Trophoblast cell (in vitro differentiated cells and primary cell): ENCODE measurements at regions not wholly inside any gene's neighbourhood (a gene's known extent, or its start where the extent isn't known, plus 50 kb on each side); places are given as distances from the start of the nearest gene placed in this dataset.

Source experiments
- DNase-seq, 2 donors: peaks; one replicate each; pipeline ENCODE4 v3.0.0-alpha.2; 2016
- H2AFZ ChIP-seq: 2 replicates; pipeline ENCODE4 v1.6.1; 2013; ENCODE audit warnings: low read length, moderate library complexity, mild to moderate bottlenecking; ENCODE audit not compliant: insufficient read depth, poor library complexity
- H2AK5ac ChIP-seq: 2 replicates; pipeline ENCODE4 v1.6.1; 2013; ENCODE audit warnings: mild to moderate bottlenecking, low read length
- H2BK120ac ChIP-seq: 2 replicates; pipeline ENCODE4 v1.6.1; 2013; ENCODE audit warnings: low read length, mild to moderate bottlenecking, moderate library complexity; ENCODE audit not compliant: insufficient read depth, poor library complexity
- H2BK12ac ChIP-seq: 2 replicates; pipeline ENCODE4 v1.6.1; 2013; ENCODE audit warnings: mild to moderate bottlenecking, low read length, moderate library complexity
- H2BK5ac ChIP-seq: 2 replicates; pipeline ENCODE4 v1.6.1; 2013; ENCODE audit warnings: low read length, low read depth, moderate library complexity, mild to moderate bottlenecking; ENCODE audit not compliant: poor library complexity
- H3K14ac ChIP-seq: 2 replicates; pipeline ENCODE4 v1.6.1; 2013; ENCODE audit warnings: mild to moderate bottlenecking, low read length
- H3K18ac ChIP-seq: 2 replicates; pipeline ENCODE4 v1.6.1; 2013; ENCODE audit warnings: mild to moderate bottlenecking, low read length
- H3K23ac ChIP-seq: 2 replicates; pipeline ENCODE4 v1.6.1; 2013; ENCODE audit warnings: low read length
- H3K27ac ChIP-seq: 2 replicates; pipeline ENCODE4 v1.5.1; 2013; ENCODE audit warnings: low read depth, mild to moderate bottlenecking, inconsistent platforms, low read length, moderate library complexity
- H3K27me3 ChIP-seq: 2 replicates; pipeline ENCODE4 v1.6.1; 2013; ENCODE audit warnings: inconsistent platforms, mild to moderate bottlenecking, low read length, moderate library complexity; ENCODE audit not compliant: insufficient read depth
- H3K36me3 ChIP-seq, 2 experiments: 1 replicate in 1 of 2; 2 replicates in 1 of 2; pipeline ENCODE4 v1.6.1; 2013; ENCODE audit warnings: low read length in 2 of 2, mild to moderate bottlenecking in 2 of 2, moderate library complexity in 1 of 2; ENCODE audit not compliant: insufficient read depth in 2 of 2, control insufficient read depth in 1 of 2
- H3K4ac ChIP-seq: 2 replicates; pipeline ENCODE4 v1.6.1; 2013; ENCODE audit warnings: low read depth, mild to moderate bottlenecking, low read length, moderate library complexity
- H3K4me1 ChIP-seq, 2 experiments: 1 replicate in 1 of 2; 2 replicates in 1 of 2; pipeline ENCODE4 v1.6.1; 2013; ENCODE audit warnings: low read length in 2 of 2, mild to moderate bottlenecking in 2 of 2, moderate library complexity in 1 of 2; ENCODE audit not compliant: insufficient read depth in 2 of 2, control insufficient read depth in 1 of 2
- H3K4me2 ChIP-seq: 2 replicates; pipeline ENCODE4 v1.6.1; 2013; ENCODE audit warnings: inconsistent platforms, mild to moderate bottlenecking, low read length, moderate library complexity
- H3K4me3 ChIP-seq: 2 replicates; pipeline ENCODE4 v1.5.1; 2013; ENCODE audit warnings: mild to moderate bottlenecking, low read depth, low read length, inconsistent platforms
- H3K79me1 ChIP-seq: one replicate; pipeline ENCODE4 v1.6.1; 2013; ENCODE audit warnings: low read length
- H3K79me2 ChIP-seq: 2 replicates; pipeline ENCODE4 v1.6.1; 2013; ENCODE audit warnings: low read length, mild to moderate bottlenecking; ENCODE audit not compliant: control insufficient read depth, insufficient read depth, poor library complexity
- H3K9ac ChIP-seq: 2 replicates; pipeline ENCODE4 v1.6.1; 2013; ENCODE audit warnings: mild to moderate bottlenecking, low read length
- H3K9me3 ChIP-seq: 2 replicates; pipeline ENCODE4 v1.6.1; 2013; ENCODE audit warnings: low read depth, mild to moderate bottlenecking, control low read depth, inconsistent platforms, low read length; ENCODE audit not compliant: insufficient read depth
- H4K12ac ChIP-seq: 2 replicates; pipeline ENCODE4 v1.6.1; 2013; ENCODE audit warnings: low read depth, mild to moderate bottlenecking, low read length, moderate library complexity
- H4K8ac ChIP-seq: 2 replicates; pipeline ENCODE4 v1.6.1; 2013; ENCODE audit warnings: low read depth, mild to moderate bottlenecking, low read length, moderate library complexity
- H4K91ac ChIP-seq: one replicate; pipeline ENCODE4 v1.6.1; 2013; ENCODE audit warnings: low read depth, mild to moderate bottlenecking, low read length, moderate library complexity
- WGBS: extraction: QIAGEN DNeasy Blood & Tissue Kit; methylation state at CpG from one replicate; pipeline ENCODE4 v1.1.7; 2013; ENCODE audit warnings: missing lambda C conversion rate; ENCODE audit not compliant: insufficient read length, insufficient coverage; ENCODE audit errors: extremely low coverage; 5-methylcytosine and 5-hydroxymethylcytosine counted together

- Histone ChIP-seq H3K23ac (no peak overlapping the region), H3K9ac (no peak overlapping the region), H2BK12ac (no peak overlapping the region), H2BK120ac (peak overlapping the region; percentile 25), H2AK5ac (no peak overlapping the region), H2AFZ (no peak overlapping the region), H3K4me2 (peak overlapping the region; percentile 53), H3K4me1 (peaks cover 3 to 5% of the 10 kb centered on the region in 2 experiments), H3K36me3 (no peaks in the 10 kb centered on the region), H4K12ac (peak overlapping the region; percentile 7), H3K79me2 (no peaks in the 10 kb centered on the region), H2BK5ac (no peak overlapping the region), H3K79me1 (no peaks in the 10 kb centered on the region), H4K91ac (peak overlapping the region; percentile 45), H4K8ac (no peak overlapping the region), H3K4me3 (no peak overlapping the region), H3K9me3 (peaks cover 11% of the 10 kb centered on the region), H3K27me3 (peaks cover 40% of the 10 kb centered on the region), H3K14ac (no peak overlapping the region), H3K4ac (no peak overlapping the region), H3K27ac (no peak overlapping the region), H3K18ac (no peak overlapping the region)
- no CpG with 5 or more reads among the region's 47 CpGs for WGBS
- DNase-seq, result peak; percentile 72 to 86
These were observed 161.4 kb downstream of the TBXT start for GRCh38 chr6:166005944-166006899.

GRCh38 chr6:166005401-166005943, 162.2 kb downstream of the TBXT start:
- Histone ChIP-seq H3K4me2 (peak overlapping the region; percentile 53), H3K79me1 (no peaks in the 10 kb centered on the region), H3K4me1 (peaks cover 3 to 5% of the 10 kb centered on the region in 2 experiments), H3K4ac (no peak overlapping the region), H3K27ac (no peak overlapping the region), H3K9me3 (peaks cover 11% of the 10 kb centered on the region), H3K36me3 (no peaks in the 10 kb centered on the region), H2BK12ac (no peak overlapping the region), H4K8ac (peak overlapping the region; percentile 42), H3K27me3 (peaks cover 39% of the 10 kb centered on the region), H3K18ac (no peak overlapping the region), H3K14ac (no peak overlapping the region), H4K12ac (peak overlapping the region; percentile 7), H4K91ac (peak overlapping the region; percentile 45), H2AK5ac (no peak overlapping the region), H3K23ac (no peak overlapping the region), H3K4me3 (no peak overlapping the region), H2AFZ (no peak overlapping the region), H3K9ac (no peak overlapping the region), H3K79me2 (no peaks in the 10 kb centered on the region), H2BK5ac (no peak overlapping the region), H2BK120ac (peak overlapping the region; percentile 25)
- DNase-seq, result peak; percentile 12 to 47
- no CpG with 5 or more reads among the region's 21 CpGs for WGBS

- WGBS, result no CpG with 5 or more reads among the region's 12 CpGs
These were observed 162.8 kb downstream of the TBXT start for GRCh38 chr6:166004876-166005275.

GRCh38 chr6:166004471-166004870, 163.2 kb downstream of the TBXT start:
- H3K9ac ChIP-seq, result no peak overlapping the region
- H4K8ac ChIP-seq, result no peak overlapping the region
- no peak for DNase-seq
- H3K79me1 ChIP-seq, result no peaks in the 10 kb centered on the region
- no peak overlapping the region for H4K91ac ChIP-seq
- H2AK5ac ChIP-seq, result no peak overlapping the region
- H4K12ac ChIP-seq, result no peak overlapping the region
- H2BK12ac ChIP-seq, result no peak overlapping the region
- WGBS, result no CpG with 5 or more reads among the region's 9 CpGs
- no peak overlapping the region for H2BK5ac ChIP-seq
- no peak overlapping the region for H3K4ac ChIP-seq
- no peak overlapping the region for H3K23ac ChIP-seq
- H3K14ac ChIP-seq, result no peak overlapping the region
- no peak overlapping the region for H2AFZ ChIP-seq
- no peak overlapping the region for H3K4me2 ChIP-seq
- H3K4me1 ChIP-seq, result peaks cover 3 to 5% of the 10 kb centered on the region in 2 experiments
- H3K27ac ChIP-seq, result no peak overlapping the region
- H3K79me2 ChIP-seq, result no peaks in the 10 kb centered on the region
- peaks cover 11% of the 10 kb centered on the region for H3K9me3 ChIP-seq
- no peaks in the 10 kb centered on the region for H3K36me3 ChIP-seq
- no peak overlapping the region for H3K4me3 ChIP-seq
- no peak overlapping the region for H2BK120ac ChIP-seq
- H3K27me3 ChIP-seq, result peaks cover 34% of the 10 kb centered on the region
- no peak overlapping the region for H3K18ac ChIP-seq

More at GRCh38 chr6:166004876-166005275, 162.8 kb downstream of the TBXT start:
- no peak overlapping the region for H2BK120ac ChIP-seq
- H3K23ac ChIP-seq, result no peak overlapping the region
- H3K9ac ChIP-seq, result no peak overlapping the region
- H3K79me1 ChIP-seq, result no peaks in the 10 kb centered on the region
- H4K8ac ChIP-seq, result no peak overlapping the region
- no peak overlapping the region for H2AK5ac ChIP-seq
- no peaks in the 10 kb centered on the region for H3K36me3 ChIP-seq
- no peak overlapping the region for H4K12ac ChIP-seq
- H3K14ac ChIP-seq, result no peak overlapping the region
- no peak overlapping the region for H3K4ac ChIP-seq
- no peak overlapping the region for H3K18ac ChIP-seq
- no peak overlapping the region for H2BK12ac ChIP-seq
- H3K27me3 ChIP-seq, result peaks cover 37% of the 10 kb centered on the region
- H3K27ac ChIP-seq, result no peak overlapping the region
- H3K4me1 ChIP-seq, result peaks cover 3 to 5% of the 10 kb centered on the region in 2 experiments
- no peaks in the 10 kb centered on the region for H3K79me2 ChIP-seq
- peak in 1 of 2 donors; percentile 58 for DNase-seq
- no peak overlapping the region for H2AFZ ChIP-seq
- H4K91ac ChIP-seq, result no peak overlapping the region
- H2BK5ac ChIP-seq, result no peak overlapping the region
- H3K9me3 ChIP-seq, result peaks cover 11% of the 10 kb centered on the region
- no peak overlapping the region for H3K4me2 ChIP-seq
- no peak overlapping the region for H3K4me3 ChIP-seq
